HepG2 (cell line): ENCODE measurements at regions not wholly inside any gene's neighbourhood (a gene's known extent, or its start where the extent isn't known, plus 50 kb on each side); places are given as distances from the start of the nearest gene placed in this dataset.

Experiments
- AKNA ChIP-seq: sonication (generic); formaldehyde crosslinking; IDR thresholded peaks from 2 replicates; pipeline ENCODE4 v1.4.0; 2020; ENCODE audit warnings: missing genetic modification reagents, borderline replicate concordance
- ATF7 ChIP-seq, 2 experiments: fragments of 450-650 bp in 1 of 2; sonication (generic) in 1 of 2; formaldehyde crosslinking in 1 of 2; IDR thresholded peaks; 2 replicates each; pipeline versions ENCODE4 v1.4.0 to v1.6.1; 2016 to 2020; ENCODE audit warnings: antibody characterized with exemption in 1 of 2, mild to moderate bottlenecking in 1 of 2, missing genetic modification reagents in 1 of 2
- CBFB ChIP-seq: sonication (generic); formaldehyde crosslinking; IDR thresholded peaks from 2 replicates; pipeline ENCODE4 v1.4.0; 2020; ENCODE audit warnings: missing genetic modification reagents
- ELF3 ChIP-seq: IDR thresholded peaks from 2 replicates; pipeline ENCODE4 v1.6.1; 2016; ENCODE audit warnings: missing genetic modification reagents, missing compliant biosample characterization
- ERF ChIP-seq: IDR thresholded peaks from 2 replicates; pipeline ENCODE4 v1.6.1; 2018; ENCODE audit warnings: missing biosample characterization, missing genetic modification reagents
- FOXP4 ChIP-seq: sonication (generic); formaldehyde crosslinking; IDR thresholded peaks from 2 replicates; pipeline ENCODE4 v1.4.0; 2020; ENCODE audit warnings: missing genetic modification reagents
- HDAC2 ChIP-seq: sonication (generic); formaldehyde crosslinking; IDR thresholded peaks from 2 replicates; pipeline ENCODE4 v1.4.0; 2020; ENCODE audit warnings: missing genetic modification reagents
- HOXA9 ChIP-seq: sonication (generic); formaldehyde crosslinking; IDR thresholded peaks from 2 replicates; pipeline ENCODE4 v1.8.1; 2022; ENCODE audit warnings: missing genetic modification reagents, mild to moderate bottlenecking, moderate library complexity, borderline replicate concordance
- KLF16 ChIP-seq, 2 experiments: sonication (generic) in 1 of 2; formaldehyde crosslinking in 1 of 2; IDR thresholded peaks; 2 replicates each; pipeline versions ENCODE4 v1.6.1 to v1.8.0; 2016 to 2023; ENCODE audit warnings: missing genetic modification reagents in 2 of 2, missing compliant biosample characterization in 1 of 2
- MXI1 ChIP-seq: IDR thresholded peaks from 3 replicates; pipeline ENCODE4 v1.6.1; 2012; ENCODE audit warnings: low read depth, low read length, inconsistent platforms, borderline replicate concordance
- PAX8 ChIP-seq: sonication (generic); formaldehyde crosslinking; IDR thresholded peaks from 2 replicates; pipeline ENCODE4 v1.8.0; 2022; ENCODE audit warnings: mild to moderate bottlenecking, missing genetic modification reagents, borderline replicate concordance
- PHF8 ChIP-seq: sonication (generic); formaldehyde crosslinking; IDR thresholded peaks from 2 replicates; pipeline ENCODE4 v1.5.0; 2020; ENCODE audit warnings: missing genetic modification reagents
- REPIN1 ChIP-seq: sonication (generic); formaldehyde crosslinking; IDR thresholded peaks from 2 replicates; pipeline ENCODE4 v1.8.0; 2022; ENCODE audit warnings: missing genetic modification reagents, low read depth, mild to moderate bottlenecking, borderline replicate concordance
- RFXANK ChIP-seq: IDR thresholded peaks from 2 replicates; pipeline ENCODE4 v1.6.1; 2016
- THAP9 ChIP-seq: sonication (generic); formaldehyde crosslinking; IDR thresholded peaks from 2 replicates; pipeline ENCODE4; 2020; ENCODE audit warnings: missing genetic modification reagents, mild to moderate bottlenecking, borderline replicate concordance
- ZNF34 ChIP-seq: sonication (generic); formaldehyde crosslinking; IDR thresholded peaks from 2 replicates; pipeline ENCODE4 v1.4.0; 2020; ENCODE audit warnings: mild to moderate bottlenecking, missing genetic modification reagents, borderline replicate concordance
- ZNF432 ChIP-seq: sonication (generic); formaldehyde crosslinking; IDR thresholded peaks from 2 replicates; pipeline ENCODE4 v1.5.0; 2020; ENCODE audit warnings: missing genetic modification reagents, mild to moderate bottlenecking, borderline replicate concordance
- ZNF446 ChIP-seq: sonication (generic); formaldehyde crosslinking; IDR thresholded peaks from 2 replicates; pipeline ENCODE4 v1.5.0; 2020; ENCODE audit warnings: mild to moderate bottlenecking, missing genetic modification reagents
- ZNF850 ChIP-seq: sonication (generic); formaldehyde crosslinking; conservative IDR thresholded peaks from 2 replicates; pipeline ENCODE4 v1.9.0; 2021; ENCODE audit warnings: mild to moderate bottlenecking, missing genetic modification reagents

GRCh38 chr1:213733705-213734104 is 254.1 kb upstream of the PROX1 start (continued):
- TF ChIP-seq AKNA (CRISPR knock-in tag) (no peak), CBFB (CRISPR knock-in tag) (no peak), ZNF446 (no peak), REPIN1 (CRISPR knock-in tag) (peak; percentile 40; the same call in 1 of the 2 replicates), PHF8 (CRISPR knock-in tag) (no peak), ATF7 (IDR thresholded peaks at IDR 0.05) (no peak), ATF7 (CRISPR knock-in tag; IDR thresholded peaks at IDR 0.05) (no peak), FOXP4 (CRISPR knock-in tag) (peak; percentile 66), ERF (no peak; the same call in 1 of the 2 replicates), ZNF34 (CRISPR knock-in tag) (no peak), PAX8 (CRISPR knock-in tag) (no peak), HDAC2 (peak; percentile 76), THAP9 (no peak), ELF3 (CRISPR knock-in tag) (peak; percentile 31; the same call in 1 of the 2 replicates), ZNF850 (CRISPR knock-in tag) (no peak), ZNF432 (no peak), KLF16 (CRISPR knock-in tag; IDR thresholded peaks at IDR 0.05) (no peak), RFXANK (CRISPR knock-in tag) (no peak), MXI1 (no peak), HOXA9 (no peak)
